ENCODE measurements at regions not wholly inside any gene's neighbourhood (a gene's known extent, or its start where the extent isn't known, plus 50 kb on each side); places are given as distances from the start of the nearest gene placed in this dataset.
"Not testable (repeated sequence)": the region's sequence is repeated elsewhere in the genome, so short reads cannot be mapped to it uniquely, and the experiment has no call there.

- in situ Hi-C loops (cut with HindIII; ENCODE audit: low pct_ligation_motif_present, low pct_unique_long_range_greater_than_20kb, low sequenced_read_pairs): no loop called here
- DNase-seq: no peak
Measured at GRCh38 chr10:57562211-57562610, 705.5 kb downstream of the IPMK start.

GRCh38 chr10:57551774-57552173 is 715.9 kb downstream of the IPMK start:
- in situ Hi-C loops (cut with HindIII; ENCODE audit: low pct_ligation_motif_present, low pct_unique_long_range_greater_than_20kb, low sequenced_read_pairs): not testable (repeated sequence)

GRCh38 chr10:57535306-57535705 is 732.4 kb downstream of the IPMK start:
- in situ Hi-C loops (cut with HindIII; ENCODE audit: low pct_ligation_motif_present, low pct_unique_long_range_greater_than_20kb, low sequenced_read_pairs): no loop called here
- no peak for DNase-seq

More at GRCh38 chr10:57551774-57552173, 715.9 kb downstream of the IPMK start:
- not testable (repeated sequence) for DNase-seq

- in situ Hi-C loops (cut with HindIII; ENCODE audit: low pct_ligation_motif_present, low pct_unique_long_range_greater_than_20kb, low sequenced_read_pairs): no loop called here
- DNase-seq: no peak
Measured at GRCh38 chr10:57513637-57514036, 754.1 kb downstream of the IPMK start.

- DNase-seq: no peak
Measured at GRCh38 chr10:57507788-57508187, 759.9 kb downstream of the IPMK start.

GRCh38 chr10:57506414-57507094 is 761.1 kb downstream of the IPMK start:
- in situ Hi-C loops (cut with HindIII; ENCODE audit: low pct_ligation_motif_present, low pct_unique_long_range_greater_than_20kb, low sequenced_read_pairs): no loop called here

More at GRCh38 chr10:57507788-57508187, 759.9 kb downstream of the IPMK start:
- in situ Hi-C loops (cut with HindIII; ENCODE audit: low pct_ligation_motif_present, low pct_unique_long_range_greater_than_20kb, low sequenced_read_pairs): no loop called here

GRCh38 chr10:57494486-57494885 is 773.2 kb downstream of the IPMK start:
- no peak for DNase-seq
- in situ Hi-C loops (cut with HindIII; ENCODE audit: low pct_ligation_motif_present, low pct_unique_long_range_greater_than_20kb, low sequenced_read_pairs): no loop called here

More at GRCh38 chr10:57506414-57507094, 761.1 kb downstream of the IPMK start:
- DNase-seq: no peak

GRCh38 chr10:57482259-57482658 is 785.4 kb downstream of the IPMK start:
- in situ Hi-C loops (cut with HindIII; ENCODE audit: low pct_ligation_motif_present, low pct_unique_long_range_greater_than_20kb, low sequenced_read_pairs): no loop called here

GRCh38 chr10:57472823-57473619 is 794.7 kb downstream of the IPMK start:
- in situ Hi-C loops (cut with HindIII; ENCODE audit: low pct_ligation_motif_present, low pct_unique_long_range_greater_than_20kb, low sequenced_read_pairs): no loop called here

More at GRCh38 chr10:57482259-57482658, 785.4 kb downstream of the IPMK start:
- DNase-seq: no peak

GRCh38 chr10:57468894-57469432 is 798.7 kb downstream of the IPMK start:
- in situ Hi-C loops (cut with HindIII; ENCODE audit: low pct_ligation_motif_present, low pct_unique_long_range_greater_than_20kb, low sequenced_read_pairs): no loop called here
- DNase-seq: no peak

More at GRCh38 chr10:57472823-57473619, 794.7 kb downstream of the IPMK start:
- DNase-seq: no peak

- no peak for DNase-seq
- in situ Hi-C loops (cut with HindIII; ENCODE audit: low pct_ligation_motif_present, low pct_unique_long_range_greater_than_20kb, low sequenced_read_pairs): no loop called here
Measured at GRCh38 chr10:57465155-57465554, 802.5 kb downstream of the IPMK start.

- no peak for DNase-seq
- in situ Hi-C loops (cut with HindIII; ENCODE audit: low pct_ligation_motif_present, low pct_unique_long_range_greater_than_20kb, low sequenced_read_pairs): no loop called here
Measured at GRCh38 chr10:57460540-57460939, 807.2 kb downstream of the IPMK start.

GRCh38 chr10:57457972-57458512 is 809.7 kb downstream of the IPMK start:
- no peak for DNase-seq
- in situ Hi-C loops (cut with HindIII; ENCODE audit: low pct_ligation_motif_present, low pct_unique_long_range_greater_than_20kb, low sequenced_read_pairs): no loop called here

- no peak for DNase-seq
- in situ Hi-C loops (cut with HindIII; ENCODE audit: low pct_ligation_motif_present, low pct_unique_long_range_greater_than_20kb, low sequenced_read_pairs): no loop called here
Measured at GRCh38 chr10:57430376-57430775, 837.3 kb downstream of the IPMK start.

- DNase-seq: no peak
- in situ Hi-C loops (cut with HindIII; ENCODE audit: low pct_ligation_motif_present, low pct_unique_long_range_greater_than_20kb, low sequenced_read_pairs): no loop called here
Measured at GRCh38 chr10:57420881-57421280, 846.8 kb downstream of the IPMK start.

GRCh38 chr10:57418476-57418875 is 849.2 kb downstream of the IPMK start:
- in situ Hi-C loops (cut with HindIII; ENCODE audit: low pct_ligation_motif_present, low pct_unique_long_range_greater_than_20kb, low sequenced_read_pairs): no loop called here

GRCh38 chr10:57395923-57396322 is 871.8 kb downstream of the IPMK start:
- no peak for DNase-seq
- in situ Hi-C loops (cut with HindIII; ENCODE audit: low pct_ligation_motif_present, low pct_unique_long_range_greater_than_20kb, low sequenced_read_pairs): no loop called here

More at GRCh38 chr10:57418476-57418875, 849.2 kb downstream of the IPMK start:
- DNase-seq: no peak

- no peak for DNase-seq
- in situ Hi-C loops (cut with HindIII; ENCODE audit: low pct_ligation_motif_present, low pct_unique_long_range_greater_than_20kb, low sequenced_read_pairs): no loop called here
Measured at GRCh38 chr10:57367412-57367811, 900.3 kb downstream of the IPMK start.

GRCh38 chr10:57362811-57363210 is 904.9 kb downstream of the IPMK start:
- in situ Hi-C loops (cut with HindIII; ENCODE audit: low pct_ligation_motif_present, low pct_unique_long_range_greater_than_20kb, low sequenced_read_pairs): no loop called here
- no peak for DNase-seq
